Hematopoietic multipotent progenitor cell (in vitro differentiated cells): ENCODE measurements at regions not wholly inside any gene's neighbourhood (a gene's known extent, or its start where the extent isn't known, plus 50 kb on each side); places are given as distances from the start of the nearest gene placed in this dataset.
"Not testable (repeated sequence)": the region's sequence is repeated elsewhere in the genome, so short reads cannot be mapped to it uniquely, and the experiment has no call there.

Experiments
- DNase-seq, 3 donors: peaks; one replicate each; pipeline ENCODE4 v3.0.0-alpha.2; 2011 to 2015; ENCODE audit warnings: low read depth in 2 of 3, low spot score in 2 of 3

- DNase-seq = no peak
Measured at GRCh38 chr17:83018658-83019193, 60.7 kb upstream of the METRNL start.

DNA sequence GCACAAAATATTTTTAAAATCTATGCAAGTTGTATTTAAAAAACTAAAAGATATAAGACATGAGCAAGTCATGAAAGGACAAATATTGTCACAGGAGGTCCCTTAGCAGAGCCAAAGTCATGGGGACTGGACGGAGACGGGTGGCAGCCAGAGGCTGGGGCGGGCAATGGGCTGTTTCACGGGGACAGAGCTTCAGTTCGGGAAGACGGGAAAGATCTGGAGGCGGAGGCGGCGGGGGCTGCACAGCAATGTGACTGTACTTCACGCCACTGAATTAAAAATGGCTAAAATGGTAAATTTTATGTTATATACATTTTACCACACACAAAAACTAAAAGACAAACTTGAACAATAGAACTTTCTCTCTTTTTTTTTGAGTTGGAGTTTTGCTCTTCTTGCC is 60.0 kb upstream of the METRNL start:
- no peak for DNase-seq

- DNase-seq = peak in 2 of 3 donors; percentile 12 to 57
Measured at GRCh38 chr17:83024218-83024971, 55.0 kb upstream of the METRNL start.

- DNase-seq = no peak
Measured at GRCh38 chr17:83025636-83026280, 53.7 kb upstream of the METRNL start.

DNA sequence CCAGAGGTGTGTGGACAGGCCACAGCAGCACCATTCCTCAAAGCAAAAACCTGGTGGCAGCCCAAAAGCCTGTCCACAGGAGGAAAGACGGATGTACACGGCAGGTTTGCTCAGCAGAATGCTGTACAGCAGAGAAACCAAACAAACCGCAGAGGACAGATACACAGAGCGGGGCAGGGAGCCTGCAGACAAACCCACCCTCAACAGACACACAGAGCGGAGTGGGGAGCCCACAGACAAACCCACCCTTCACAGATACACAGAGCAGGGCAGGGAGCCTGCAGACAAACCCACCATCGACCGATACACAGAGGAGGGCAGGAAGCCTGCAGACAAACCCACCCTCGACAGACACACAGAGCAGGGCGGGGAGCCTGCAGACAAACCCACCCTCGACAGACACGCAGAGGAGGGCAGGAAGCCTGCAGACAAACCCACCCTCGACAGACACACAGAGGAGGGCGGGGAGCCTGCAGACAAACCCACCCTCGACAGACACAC is 53.0 kb upstream of the METRNL start:
- peak in 1 of 3 donors; percentile 39 for DNase-seq

GRCh38 chr17:83026921-83027320 is 52.5 kb upstream of the METRNL start:
- not testable (repeated sequence) for DNase-seq

- no peak for DNase-seq
Measured at GRCh38 chr17:83028851-83029250, 50.6 kb upstream of the METRNL start.

- DNase-seq = no peak
Measured at GRCh38 chr17:83029571-83029970, 49.8 kb upstream of the METRNL start.
